ENCODE measurements at regions not wholly inside any gene's neighbourhood (a gene's known extent, or its start where the extent isn't known, plus 50 kb on each side); places are given as distances from the start of the nearest gene placed in this dataset.
A peak's percentile ranks its signal among the peaks of the same experiment; 100 is the strongest.

DNA sequence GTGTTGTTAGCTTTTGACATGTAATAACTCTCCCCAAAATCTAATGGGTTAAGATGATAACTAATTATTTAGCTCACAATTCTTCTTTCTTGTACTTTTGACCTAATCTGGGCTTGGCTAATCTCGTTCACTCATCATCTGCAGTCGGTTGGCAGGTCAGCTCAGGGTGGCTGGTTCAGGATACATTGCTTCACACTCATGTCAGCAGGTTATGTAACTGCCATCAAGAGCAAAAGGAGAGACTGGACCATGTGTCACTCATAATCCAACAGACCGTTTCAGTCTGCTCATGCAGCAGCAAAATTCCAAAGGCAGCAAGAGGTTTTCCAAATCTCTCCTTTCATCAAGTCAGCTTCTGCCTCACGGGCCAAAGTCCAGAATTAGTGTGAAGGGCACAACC lies 998.4 kb upstream of the CTNND2 start:
- H2BK12ac ChIP-seq (ENCODE audit: low read depth, low read length): no peak overlapping the region
- H2BK5ac ChIP-seq (ENCODE audit: low read depth, low read length): no peak overlapping the region
- TF ChIP-seq TEAD4 (IDR thresholded peaks at IDR 0.05; ENCODE audit: low read depth, low read length): no peak
- TF ChIP-seq CREB1 (IDR thresholded peaks at IDR 0.05): no peak
- TF ChIP-seq YY1 (IDR thresholded peaks at IDR 0.05; ENCODE audit: low read depth, low read length): no peak
- TF ChIP-seq TCF12 (IDR thresholded peaks at IDR 0.05; ENCODE audit: low read depth, low read length): no peak
- TF ChIP-seq, protein P1, sequence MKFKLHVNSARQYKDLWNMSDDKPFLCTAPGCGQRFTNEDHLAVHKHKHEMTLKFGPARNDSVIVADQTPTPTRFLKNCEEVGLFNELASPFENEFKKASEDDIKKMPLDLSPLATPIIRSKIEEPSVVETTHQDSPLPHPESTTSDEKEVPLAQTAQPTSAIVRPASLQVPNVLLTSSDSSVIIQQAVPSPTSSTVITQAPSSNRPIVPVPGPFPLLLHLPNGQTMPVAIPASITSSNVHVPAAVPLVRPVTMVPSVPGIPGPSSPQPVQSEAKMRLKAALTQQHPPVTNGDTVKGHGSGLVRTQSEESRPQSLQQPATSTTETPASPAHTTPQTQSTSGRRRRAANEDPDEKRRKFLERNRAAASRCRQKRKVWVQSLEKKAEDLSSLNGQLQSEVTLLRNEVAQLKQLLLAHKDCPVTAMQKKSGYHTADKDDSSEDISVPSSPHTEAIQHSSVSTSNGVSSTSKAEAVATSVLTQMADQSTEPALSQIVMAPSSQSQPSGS (IDR thresholded peaks at IDR 0.05; ENCODE audit: low read length): no peak
- no peak for TF ChIP-seq SP1 (IDR thresholded peaks at IDR 0.05; ENCODE audit: low read depth, low read length)
- TF ChIP-seq RNF2 (IDR thresholded peaks at IDR 0.05; ENCODE audit: borderline replicate concordance, low read depth, low read length, missing control alignments, poor library complexity, severe bottlenecking): no peak
- TF ChIP-seq TBP (IDR thresholded peaks at IDR 0.05; ENCODE audit: low read depth, low read length): no peak
- no peak for TF ChIP-seq KDM1A (IDR thresholded peaks at IDR 0.05; ENCODE audit: borderline replicate concordance, low read length)
- TF ChIP-seq SIX5 (IDR thresholded peaks at IDR 0.05; ENCODE audit: low read depth, low read length): no peak
- no peak for TF ChIP-seq GABPA (IDR thresholded peaks at IDR 0.05; ENCODE audit: borderline replicate concordance, insufficient read depth, low read length)
- TF ChIP-seq KDM4A (IDR thresholded peaks at IDR 0.05; ENCODE audit: low read depth, low read length, severe bottlenecking): no peak
- H3K36me3 ChIP-seq (ENCODE audit: control insufficient read depth in 2 of 4, insufficient read depth in 4 of 4, low read length in 3 of 4): no peaks in the 10 kb centered on the region
- H4K20me1 ChIP-seq (replicated peaks in 1 of 2; ENCODE audit: control insufficient read depth in 1 of 2, insufficient read depth in 2 of 2, low read length in 2 of 2): no peaks in the 10 kb centered on the region
- no peak overlapping the region for H4K91ac ChIP-seq (replicated peaks; ENCODE audit: insufficient read length, low read length)
- no peak overlapping the region for H2BK20ac ChIP-seq (ENCODE audit: low read length)
- H3K4ac ChIP-seq (replicated peaks; ENCODE audit: insufficient read length, low read depth, low read length): no peak overlapping the region
- no peaks in the 10 kb centered on the region for H3K79me2 ChIP-seq (ENCODE audit: control insufficient read depth in 1 of 2, insufficient read depth in 2 of 2, low read length in 2 of 2)
- no peaks in the 10 kb centered on the region for H3K79me1 ChIP-seq (ENCODE audit: low read depth, low read length)
- no peaks in the 10 kb centered on the region for H3K23me2 ChIP-seq (ENCODE audit: low read depth, low read length)
- H2BK120ac ChIP-seq (replicated peaks; ENCODE audit: low read depth, low read length): no peak overlapping the region
- H3K9me3 ChIP-seq (ENCODE audit: insufficient read depth in 2 of 2, low read depth in 1 of 2, low read length in 1 of 2): no peaks in the 10 kb centered on the region
- no peak overlapping the region for H3K4me2 ChIP-seq (ENCODE audit: insufficient read depth in 1 of 2, low read depth in 2 of 2, low read length in 2 of 2)
- no peak overlapping the region for H3K18ac ChIP-seq (ENCODE audit: extremely low read depth, low read length)
- no peak for FAIRE-seq
- DNase-seq (ENCODE audit: low read depth in 1 of 2, low spot score in 2 of 2): no peak
- no peak overlapping the region for H2BK15ac ChIP-seq (ENCODE audit: low read length)
- no peaks in the 10 kb centered on the region for H3K27me3 ChIP-seq (replicated peaks in 1 of 4; ENCODE audit: control insufficient read depth in 3 of 4, extremely low read depth in 1 of 4, insufficient read depth in 3 of 4, low read length in 3 of 4)
- no peaks in the 10 kb centered on the region for H3K4me1 ChIP-seq (replicated peaks in 1 of 4; ENCODE audit: control insufficient read depth in 3 of 4, insufficient read depth in 4 of 4, low read length in 3 of 4)
- no peak overlapping the region for H3K14ac ChIP-seq (ENCODE audit: insufficient read length)
- H2AFZ ChIP-seq (ENCODE audit: low read length): 0 out of 2 replicates have a peak overlapping the region, but pooled peaks have one; percentile 60
- CTCF ChIA-PET (ENCODE audit: partially characterized antibody): no interaction called here
- H4K8ac ChIP-seq (ENCODE audit: extremely low read depth, insufficient read depth, low read length): no peak overlapping the region
- POLR2A ChIA-PET (ENCODE audit: partially characterized antibody): no interaction called here
- H3K23ac ChIP-seq (ENCODE audit: insufficient read length): no peak overlapping the region
- no peak overlapping the region for H4K5ac ChIP-seq (ENCODE audit: insufficient read length, low read depth, low read length)
- no peak overlapping the region for H2AK5ac ChIP-seq (ENCODE audit: low read depth, low read length)
- H3K27ac ChIP-seq (ENCODE audit: low read depth, low read length): no peak overlapping the region
- no peak overlapping the region for H3K9ac ChIP-seq (replicated peaks in 1 of 4; ENCODE audit: extremely low read depth in 1 of 4, low read depth in 3 of 4, low read length in 3 of 4)
- WGBS, 2 experiments (ENCODE audit: extremely low coverage in 1 of 2, insufficient coverage in 1 of 2, insufficient read length in 1 of 2, insufficient replicate concordance in 2 of 2, low coverage in 1 of 2, low lambda C conversion rate in 2 of 2, missing lambda C conversion rate in 1 of 2): 88% methylated on average over 4 of the region's 4 CpGs; no CpG with 5 or more reads in 1 of the 2 experiments
- no peak overlapping the region for H3K4me3 ChIP-seq (ENCODE audit: extremely low read depth in 1 of 4, insufficient read depth in 2 of 4, low read depth in 3 of 4, low read length in 4 of 4)
- H3K56ac ChIP-seq (replicated peaks; ENCODE audit: insufficient read length, low read depth, low read length): no peak overlapping the region

Measured in H1 (cell line).